HEK293T (cell line): ENCODE measurements at regions not wholly inside any gene's neighbourhood (a gene's known extent, or its start where the extent isn't known, plus 50 kb on each side); places are given as distances from the start of the nearest gene placed in this dataset.

Experiments
- CTCF ChIA-PET: fragments of 350-600 bp; formaldehyde crosslinking; extraction: SDS; loops from one replicate; lab custom pipeline; 2021; ENCODE audit warnings: antibody characterized with exemption, inconsistent platforms; lab: Yijun Ruan, JAX
- POLR2A ChIA-PET: fragments of 350-600 bp; formaldehyde crosslinking; extraction: SDS; loops from one replicate; lab custom pipeline; 2020; ENCODE audit warnings: antibody characterized with exemption, inconsistent platforms; lab: Yijun Ruan, JAX
- DNase-seq: peaks from one replicate; pipeline ENCODE4 v3.0.0; 2012; ENCODE audit warnings: mixed read lengths; ENCODE audit errors: extremely low spot score
- ARNT ChIP-seq: fragments of 450-650 bp; IDR thresholded peaks from 2 replicates; pipeline ENCODE4 v1.6.1; 2017; ENCODE audit warnings: mild to moderate bottlenecking
- BHLHE40 ChIP-seq: fragments of 450-650 bp; IDR thresholded peaks from 2 replicates; pipeline ENCODE4 v1.6.1; 2016; ENCODE audit warnings: mild to moderate bottlenecking, moderate library complexity, borderline replicate concordance
- CTBP1 ChIP-seq: fragments of 450-650 bp; IDR thresholded peaks from 2 replicates; pipeline ENCODE4 v1.6.1; 2016; ENCODE audit warnings: borderline replicate concordance
- ELF4 ChIP-seq: fragments of 450-650 bp; IDR thresholded peaks from 2 replicates; pipeline ENCODE4 v1.6.1; 2017; ENCODE audit warnings: antibody characterized with exemption
- FOXA1 ChIP-seq: fragments of 450-650 bp; IDR thresholded peaks from 2 replicates; pipeline ENCODE4 v1.6.1; 2016; ENCODE audit warnings: mild to moderate bottlenecking
- FOXK2 ChIP-seq: fragments of 450-650 bp; IDR thresholded peaks from 2 replicates; pipeline ENCODE4 v1.6.1; 2016; ENCODE audit warnings: mild to moderate bottlenecking
- FOXM1 ChIP-seq: fragments of 450-650 bp; IDR thresholded peaks from 2 replicates; pipeline ENCODE4 v1.6.1; 2017; ENCODE audit warnings: mild to moderate bottlenecking, borderline replicate concordance
- HDGF ChIP-seq: fragments of 450-650 bp; IDR thresholded peaks from 2 replicates; pipeline ENCODE4 v1.6.1; 2017; ENCODE audit warnings: antibody characterized with exemption, borderline replicate concordance
- L3MBTL2 ChIP-seq: fragments of 450-650 bp; conservative IDR thresholded peaks from 2 replicates; pipeline ENCODE4 v1.6.1; 2016; ENCODE audit warnings: mild to moderate bottlenecking
- LEF1 ChIP-seq: fragments of 450-650 bp; IDR thresholded peaks from 2 replicates; pipeline ENCODE4 v1.6.1; 2017; ENCODE audit warnings: mild to moderate bottlenecking, borderline replicate concordance
- NFRKB ChIP-seq: fragments of 450-650 bp; IDR thresholded peaks from 2 replicates; pipeline ENCODE4 v1.6.1; 2016; ENCODE audit warnings: mild to moderate bottlenecking, moderate library complexity
- PKNOX1 ChIP-seq: fragments of 450-650 bp; IDR thresholded peaks from 2 replicates; pipeline ENCODE4 v1.6.1; 2016
- SP1 ChIP-seq: fragments of 450-650 bp; IDR thresholded peaks from 2 replicates; pipeline ENCODE4 v1.6.1; 2017
- SUZ12 ChIP-seq: fragments of 450-650 bp; IDR thresholded peaks from 2 replicates; pipeline ENCODE4 v1.6.1; 2016; ENCODE audit warnings: mild to moderate bottlenecking
- TARDBP ChIP-seq: fragments of 450-650 bp; IDR thresholded peaks from 2 replicates; pipeline ENCODE4 v1.6.1; 2016
- ZNF384 ChIP-seq: fragments of 450-650 bp; IDR thresholded peaks from 2 replicates; pipeline ENCODE4 v1.6.1; 2016

DNA sequence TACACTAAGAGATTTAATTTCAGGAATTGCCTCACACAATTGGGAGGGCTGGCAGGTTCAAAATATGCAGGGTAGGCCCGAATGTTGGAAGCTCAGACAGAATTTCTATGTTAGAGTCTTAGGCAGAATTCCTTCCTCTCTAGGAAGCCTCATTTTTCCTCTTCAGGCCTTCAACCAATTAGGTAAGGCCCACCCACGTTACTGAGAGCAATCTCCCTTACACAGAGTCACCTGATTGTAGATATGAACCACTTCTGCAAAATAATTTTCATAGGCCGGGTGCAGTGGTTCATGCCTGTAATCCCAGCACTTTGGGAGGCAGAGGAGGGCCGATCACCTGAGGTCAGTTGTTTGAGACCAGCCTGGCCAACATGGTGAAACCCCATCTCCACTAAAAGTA is 50.2 kb upstream of the HIVEP1 start:
- no peak for DNase-seq
- CTCF ChIA-PET = no interaction called here
- POLR2A ChIA-PET = no interaction called here
- TF ChIP-seq TARDBP (no peak), L3MBTL2 (no peak), BHLHE40 (no peak), HDGF (no peak), FOXM1 (no peak), LEF1 (no peak), CTBP1 (no peak), ELF4 (no peak), NFRKB (no peak), FOXK2 (no peak), ARNT (no peak), SP1 (no peak)

DNA sequence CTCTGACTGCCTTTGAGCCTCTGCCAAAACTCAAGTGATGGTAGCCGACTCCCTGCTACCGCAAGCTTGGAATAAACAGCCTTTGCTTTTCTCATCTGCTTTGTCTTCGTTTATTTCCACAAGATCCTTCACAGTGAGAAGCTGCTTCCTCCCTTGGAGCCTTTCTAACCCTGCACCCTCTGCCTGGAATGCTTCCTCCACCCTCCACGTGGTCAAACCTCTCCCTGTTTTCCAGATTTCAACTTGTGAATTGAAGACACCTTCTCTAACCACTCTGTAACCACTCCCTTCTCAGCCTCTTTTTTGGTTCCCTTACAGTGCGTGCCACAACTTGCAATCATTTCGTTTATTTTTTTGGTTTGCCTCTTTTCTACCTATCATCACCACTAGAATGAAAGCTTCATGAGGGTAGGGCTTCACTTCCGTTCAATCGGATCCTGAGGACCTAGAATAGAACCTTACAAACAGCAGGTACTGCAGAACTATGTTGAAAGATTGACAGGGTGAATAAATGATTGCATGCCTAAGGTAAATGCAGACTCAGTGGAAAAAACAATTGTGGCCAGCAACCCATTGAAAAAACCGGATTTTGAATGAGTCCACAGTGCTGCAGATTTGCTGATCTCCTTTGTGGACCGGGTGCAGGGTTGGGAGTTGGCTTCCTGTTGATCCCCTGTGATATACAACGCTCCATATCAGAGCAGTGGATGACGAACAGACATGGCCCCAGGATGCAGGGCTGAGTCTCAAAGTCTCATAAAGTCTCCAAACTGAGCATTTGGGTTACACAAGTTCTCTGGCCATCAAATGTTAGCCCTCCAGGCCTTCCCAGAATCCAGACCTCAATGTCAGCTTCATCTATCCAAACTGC is 51.0 kb upstream of the HIVEP1 start:
- POLR2A ChIA-PET = no interaction called here
- no peak for DNase-seq
- no peak for TF ChIP-seq CTBP1
- no peak for TF ChIP-seq NFRKB
- TF ChIP-seq SP1 = no peak
- no peak for TF ChIP-seq PKNOX1
- no peak for TF ChIP-seq ELF4
- TF ChIP-seq LEF1 = no peak
- TF ChIP-seq FOXM1 = no peak
- TF ChIP-seq ZNF384 = no peak
- TF ChIP-seq FOXK2 = no peak
- CTCF ChIA-PET = no interaction called here

GRCh38 chr6:11956781-11957180 is 55.3 kb upstream of the HIVEP1 start:
- ChIA-PET CTCF (no interaction called here), POLR2A (no interaction called here)
- no peak for TF ChIP-seq NFRKB
- no peak for TF ChIP-seq ARNT
- no peak for TF ChIP-seq TARDBP
- no peak for TF ChIP-seq HDGF
- TF ChIP-seq CTBP1 = no peak
- TF ChIP-seq FOXM1 = no peak
- TF ChIP-seq FOXK2 = no peak
- no peak for TF ChIP-seq BHLHE40
- TF ChIP-seq SUZ12 = no peak
- TF ChIP-seq FOXA1 = no peak
- TF ChIP-seq ZNF384 = no peak
- DNase-seq = no peak

GRCh38 chr6:11953641-11954040 is 58.5 kb upstream of the HIVEP1 start:
- DNase-seq = no peak
- CTCF ChIA-PET = no interaction called here
- POLR2A ChIA-PET = no interaction called here
- TF ChIP-seq L3MBTL2 (no peak), SP1 (no peak)

DNA sequence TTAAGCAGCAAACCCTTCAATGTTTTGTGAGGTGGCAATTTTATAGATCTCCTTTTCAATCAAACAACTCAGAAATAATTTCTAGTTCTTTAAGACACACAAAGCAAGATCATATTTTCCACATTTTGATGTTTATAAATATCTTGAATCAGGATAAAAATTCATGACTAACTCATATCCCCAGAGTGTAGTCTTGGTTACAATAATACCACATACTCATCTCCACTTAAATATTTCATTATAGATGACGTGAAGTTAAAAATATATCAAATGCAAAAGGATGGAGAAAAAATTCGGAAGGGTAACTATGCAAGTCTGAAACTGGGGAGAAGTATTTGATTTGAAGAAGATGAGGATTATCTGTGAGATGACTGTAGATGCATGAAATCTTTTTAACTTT is 59.8 kb upstream of the HIVEP1 start:
- ChIA-PET POLR2A (no interaction called here), CTCF (no interaction called here)
- TF ChIP-seq NFRKB = no peak
- TF ChIP-seq HDGF = no peak
- no peak for TF ChIP-seq BHLHE40
- TF ChIP-seq SUZ12 = no peak
- no peak for TF ChIP-seq L3MBTL2
- no peak for TF ChIP-seq SP1
- no peak for TF ChIP-seq TARDBP
- TF ChIP-seq FOXK2 = no peak
- DNase-seq = no peak

GRCh38 chr6:11951868-11952267 is 60.2 kb upstream of the HIVEP1 start:
- CTCF ChIA-PET = no interaction called here
- POLR2A ChIA-PET = no interaction called here
- no peak for DNase-seq
- TF ChIP-seq ZNF384 = no peak
- no peak for TF ChIP-seq ARNT

- no peak for TF ChIP-seq BHLHE40
- 0 out of 2 replicates have a peak, but pooled peaks have one; percentile 10 for TF ChIP-seq PKNOX1
- no peak for DNase-seq
- ChIA-PET CTCF (no interaction called here), POLR2A (no interaction called here)
These were observed 62.0 kb upstream of the HIVEP1 start for GRCh38 chr6:11950109-11950508.

DNA sequence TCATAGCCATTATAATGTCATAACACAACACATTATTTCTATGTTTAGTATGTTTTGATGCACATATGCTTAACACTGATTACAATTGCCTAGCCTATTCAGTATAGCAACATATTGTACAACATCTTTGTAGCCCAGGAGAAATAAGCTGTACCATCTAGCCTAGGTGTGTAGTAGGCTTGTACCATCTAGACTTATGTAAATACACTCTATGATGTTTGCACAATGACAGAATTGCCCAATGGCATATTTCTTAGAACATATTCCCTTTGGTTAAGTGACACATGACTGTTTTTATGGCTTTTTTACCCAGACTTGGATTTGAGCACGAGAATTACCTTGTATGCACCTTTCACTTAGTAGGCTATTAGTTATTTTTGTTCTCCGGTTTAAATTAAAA is 64.5 kb upstream of the HIVEP1 start:
- TF ChIP-seq NFRKB = no peak
- no peak for TF ChIP-seq ARNT
- no peak for TF ChIP-seq FOXM1
- TF ChIP-seq ZNF384 = no peak
- TF ChIP-seq FOXK2 = no peak
- TF ChIP-seq SUZ12 = no peak
- TF ChIP-seq PKNOX1 = no peak
- TF ChIP-seq TARDBP = no peak
- no peak for TF ChIP-seq FOXA1
- TF ChIP-seq SP1 = no peak
- no peak for TF ChIP-seq CTBP1
- no peak for TF ChIP-seq HDGF
- TF ChIP-seq ELF4 = no peak
- no peak for TF ChIP-seq LEF1
- no peak for TF ChIP-seq BHLHE40
- TF ChIP-seq L3MBTL2 = no peak
- ChIA-PET CTCF (interaction anchor here (0.8 kb wide), 1 partner anchor 75 kb away, joined by 3 read pairs; no protein-coding TSS in a partner anchor), POLR2A (no interaction called here)
- no peak for DNase-seq
